NCI-H345 (cell line): ENCODE measurements at regions not wholly inside any gene's neighbourhood (a gene's known extent, or its start where the extent isn't known, plus 50 kb on each side); places are given as distances from the start of the nearest gene placed in this dataset.
"Not testable (repeated sequence)": the region's sequence is repeated elsewhere in the genome, so short reads cannot be mapped to it uniquely, and the experiment has no call there.

Source experiments
- DNase-seq: peaks from one replicate; lab custom pipeline; 2025; lab: John Stamatoyannopoulos, UW

DNA sequence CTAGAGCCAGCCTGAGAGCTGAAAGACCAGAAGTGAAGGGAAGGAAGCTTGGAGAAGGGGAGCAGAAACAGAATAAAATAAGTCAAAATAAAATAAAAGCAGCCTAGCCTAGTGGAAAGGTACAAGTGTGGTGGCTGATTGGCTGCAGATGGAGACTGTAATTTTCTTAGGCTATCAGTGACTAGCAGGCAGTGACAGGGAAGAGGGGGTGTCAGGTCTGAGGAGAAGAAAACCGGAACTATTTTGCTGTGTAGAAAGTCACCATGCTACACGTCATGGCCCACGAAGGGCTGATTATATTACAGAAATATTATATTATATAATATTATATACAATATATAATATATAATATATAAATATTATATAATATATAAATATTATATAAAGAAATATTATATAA is 98.1 kb upstream of the TAF11L2 start:
- no peak for DNase-seq

DNA sequence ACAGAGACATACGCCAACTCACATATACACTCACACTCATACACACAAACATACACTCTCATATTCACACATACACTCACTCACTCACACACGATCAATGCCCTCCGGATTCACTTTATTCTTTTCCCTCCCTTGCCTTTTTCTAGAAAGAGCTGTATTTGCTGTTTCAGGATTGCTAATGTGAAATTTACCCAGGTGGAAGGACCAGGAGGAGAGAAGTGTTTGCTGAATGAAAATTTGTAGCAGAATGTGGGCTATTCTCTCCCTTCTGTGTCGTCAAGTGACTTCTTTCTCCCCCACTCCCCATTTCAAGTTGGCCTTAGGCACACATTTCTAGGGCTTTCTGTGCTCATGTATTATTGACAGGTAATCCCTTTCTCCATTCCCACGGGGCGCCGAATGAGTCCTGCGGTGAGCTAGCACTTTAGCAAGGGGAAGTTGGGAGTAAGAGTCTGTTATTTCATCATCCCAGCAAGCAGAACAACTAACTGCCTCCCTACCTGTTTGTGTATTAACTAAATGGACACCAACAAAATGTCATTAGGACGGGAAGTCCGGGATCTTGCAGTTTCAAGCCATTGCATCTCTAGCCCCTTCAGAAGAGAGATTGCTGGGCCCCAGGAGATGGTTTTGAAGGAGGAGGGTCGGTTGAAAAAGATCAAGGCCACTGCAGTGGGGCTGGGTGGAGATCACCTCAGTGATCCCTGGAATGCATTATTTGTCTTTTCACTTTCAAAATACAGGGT is 97.1 kb upstream of the TAF11L2 start:
- peak; percentile 37 for DNase-seq

- peak; percentile 67 for DNase-seq
Measured at GRCh38 chr5:17401470-17402288, 96.4 kb upstream of the TAF11L2 start.

- DNase-seq, result no peak
Measured at GRCh38 chr5:17402289-17403121, 95.5 kb upstream of the TAF11L2 start.

DNA sequence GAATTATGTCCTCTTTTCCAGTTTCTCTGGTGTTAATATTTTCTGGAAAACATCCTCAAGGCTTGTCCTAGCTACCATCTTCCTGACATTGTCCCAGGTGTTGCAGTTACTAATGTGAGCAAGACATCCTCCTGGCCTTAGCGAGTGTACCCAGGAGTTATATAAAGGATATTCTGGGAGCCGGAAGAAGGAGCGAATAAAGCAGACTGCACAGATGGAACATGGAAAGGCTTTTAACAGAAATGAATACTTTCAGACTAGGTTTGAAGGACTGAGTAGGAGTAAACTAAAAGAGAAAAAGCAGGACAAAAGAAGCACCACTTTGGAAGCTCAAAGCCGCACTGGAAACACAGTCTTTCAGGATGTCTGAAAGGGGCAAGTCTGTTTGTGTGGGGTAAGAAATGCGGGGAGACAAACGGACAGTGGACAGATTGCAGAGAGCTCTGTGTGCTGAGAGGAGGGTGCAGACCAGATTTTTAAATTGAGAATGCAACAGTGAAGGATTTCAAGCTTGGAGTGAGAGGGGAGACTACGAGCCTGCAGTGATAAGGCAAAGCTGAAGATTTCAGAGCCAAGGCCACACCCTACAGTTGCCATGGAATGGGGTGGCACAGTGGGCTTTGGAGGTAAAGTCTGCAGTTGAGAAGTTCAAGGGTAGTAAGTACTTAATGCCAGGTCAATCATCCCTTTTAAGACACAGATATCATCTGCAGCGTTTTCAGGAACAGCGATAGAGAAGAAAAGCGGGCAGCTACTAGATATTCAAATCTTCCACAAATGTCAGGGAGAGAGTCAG is 94.1 kb upstream of the TAF11L2 start:
- DNase-seq, result no peak

DNA sequence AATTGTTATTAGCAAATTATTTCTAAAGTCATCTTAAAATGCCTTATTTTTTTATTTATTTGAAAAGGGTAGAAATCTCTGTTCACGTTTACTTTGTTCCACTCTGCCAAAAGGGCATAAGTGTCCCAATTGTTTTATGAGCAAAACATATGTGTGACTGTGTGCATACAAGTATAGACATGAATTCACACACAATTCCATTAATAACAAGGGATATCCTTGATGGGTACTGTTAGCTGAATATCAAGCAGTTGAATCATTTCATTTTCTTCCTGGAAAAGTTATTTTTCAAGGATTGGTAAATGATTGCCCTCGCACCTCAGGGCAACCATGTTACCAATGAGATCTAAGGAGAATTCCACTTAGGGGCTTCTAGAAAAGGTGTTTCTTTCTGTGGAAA is 92.1 kb upstream of the TAF11L2 start:
- no peak for DNase-seq

- DNase-seq, result no peak
Measured at GRCh38 chr5:17406423-17406838, 91.6 kb upstream of the TAF11L2 start.

DNA sequence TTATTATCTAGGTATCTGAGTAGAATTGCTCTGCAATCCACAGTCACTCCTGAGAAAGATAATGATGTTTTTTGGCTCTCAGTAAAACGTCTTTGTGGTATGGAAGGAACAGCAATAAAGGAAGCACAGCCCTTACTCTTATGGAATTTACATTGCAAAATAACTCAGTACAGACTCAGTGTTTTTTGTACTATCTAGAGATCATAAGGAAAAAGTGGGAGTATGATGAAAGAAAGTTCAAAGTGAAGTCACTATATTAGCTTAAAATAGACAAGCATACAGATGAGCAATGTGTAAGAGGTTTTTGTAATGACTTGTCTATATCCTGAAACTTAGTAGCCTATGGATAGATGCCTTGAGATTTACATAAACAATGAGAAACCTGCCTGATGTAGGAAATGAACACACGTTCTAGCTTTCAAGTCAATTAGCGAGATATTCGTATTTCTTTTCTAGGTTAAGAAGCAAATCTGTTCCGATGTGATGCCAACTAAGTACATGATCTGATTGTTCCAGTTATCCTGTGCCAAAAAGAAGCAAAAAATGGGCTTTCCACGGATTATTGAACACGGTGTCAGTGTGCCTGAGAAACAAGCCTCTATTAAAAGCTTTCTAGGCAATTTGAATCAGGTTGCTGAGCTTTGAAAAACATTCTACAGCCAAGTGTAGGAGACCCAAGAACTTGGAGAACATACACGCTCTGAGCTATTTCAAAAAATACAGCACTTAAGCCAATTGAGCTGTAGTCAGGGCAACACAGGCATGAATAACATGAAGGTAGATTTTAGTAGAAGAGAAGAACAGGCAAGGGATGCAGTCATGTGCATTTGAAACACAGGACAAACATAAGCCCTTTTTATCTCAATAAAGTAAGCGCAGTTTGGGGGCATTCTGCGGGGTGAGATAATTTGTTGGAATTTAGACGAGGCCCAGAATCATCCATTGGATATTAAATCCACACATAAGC is 86.3 kb upstream of the TAF11L2 start:
- no peak for DNase-seq

DNA sequence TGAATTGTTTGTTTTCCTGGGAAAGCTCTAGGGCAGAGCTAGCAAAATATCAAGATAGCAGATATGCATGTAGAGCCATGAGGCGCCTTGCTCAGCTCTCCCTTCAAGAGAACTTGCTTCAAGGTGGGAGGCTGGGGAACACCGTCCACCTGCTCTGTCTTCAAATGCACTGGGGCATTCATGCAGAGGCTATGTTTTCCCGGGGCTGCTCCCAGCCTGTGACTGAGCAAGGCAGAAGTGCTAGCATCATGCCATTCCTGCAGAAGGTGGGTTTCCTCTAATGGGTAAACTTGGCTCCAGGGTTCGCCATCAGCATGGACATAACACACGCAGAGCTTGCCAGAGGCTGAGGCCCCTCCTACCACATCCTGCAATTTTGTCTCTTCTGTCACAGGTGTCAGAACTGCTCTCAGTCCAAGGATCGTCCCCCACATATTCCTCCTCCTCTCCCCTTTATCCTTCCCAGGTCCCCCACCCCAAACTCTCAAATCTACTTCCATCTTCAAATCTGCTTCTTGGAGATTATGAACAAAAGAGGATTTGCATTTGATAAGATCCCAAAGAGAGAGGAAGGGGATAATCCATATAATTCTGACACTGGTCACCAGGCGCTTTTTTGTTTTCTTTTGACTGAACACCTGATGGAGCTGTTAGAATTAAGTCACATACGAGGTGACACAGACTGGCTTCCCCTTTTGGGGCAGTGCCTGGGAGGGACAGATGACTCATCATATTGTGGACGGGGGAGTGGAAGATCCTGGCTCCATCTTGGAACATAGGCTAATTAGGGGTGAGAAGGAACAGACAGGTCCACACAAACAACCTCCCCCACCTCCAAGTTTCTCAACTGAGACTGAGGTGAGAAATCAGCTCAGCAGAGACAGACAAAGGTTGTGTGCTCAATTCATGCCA is 85.0 kb upstream of the TAF11L2 start:
- DNase-seq, result no peak

- no peak for DNase-seq
Measured at GRCh38 chr5:17413691-17414090, 84.3 kb upstream of the TAF11L2 start.

DNA sequence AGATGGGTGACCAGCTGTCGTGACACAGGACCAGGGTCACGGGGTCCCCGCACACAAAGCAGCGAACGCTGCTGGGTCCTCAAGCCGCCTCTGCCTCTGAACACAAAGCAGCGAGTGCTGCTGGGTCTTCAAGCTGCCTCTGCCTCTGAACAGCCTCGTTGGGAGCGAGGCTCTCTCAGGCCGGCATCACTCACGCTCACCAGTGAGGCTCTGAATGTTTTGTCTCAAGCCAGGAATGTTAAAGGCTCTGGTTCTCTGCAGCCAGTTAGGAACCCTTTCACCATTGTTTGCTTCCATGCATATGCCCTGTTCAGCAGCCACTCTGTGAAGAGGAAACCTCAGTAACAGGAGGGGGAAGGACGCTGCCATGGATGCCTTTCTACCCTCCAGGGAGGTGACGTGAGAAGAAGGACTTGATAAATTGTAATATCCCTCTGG is 82.7 kb upstream of the TAF11L2 start:
- no peak for DNase-seq

- not testable (repeated sequence) for DNase-seq
Measured at GRCh38 chr5:17416374-17416773, 81.7 kb upstream of the TAF11L2 start.

- no peak for DNase-seq
Measured at GRCh38 chr5:17424674-17425073, 73.4 kb upstream of the TAF11L2 start.

- no peak for DNase-seq
Measured at GRCh38 chr5:17425385-17426070, 72.5 kb upstream of the TAF11L2 start.

DNA sequence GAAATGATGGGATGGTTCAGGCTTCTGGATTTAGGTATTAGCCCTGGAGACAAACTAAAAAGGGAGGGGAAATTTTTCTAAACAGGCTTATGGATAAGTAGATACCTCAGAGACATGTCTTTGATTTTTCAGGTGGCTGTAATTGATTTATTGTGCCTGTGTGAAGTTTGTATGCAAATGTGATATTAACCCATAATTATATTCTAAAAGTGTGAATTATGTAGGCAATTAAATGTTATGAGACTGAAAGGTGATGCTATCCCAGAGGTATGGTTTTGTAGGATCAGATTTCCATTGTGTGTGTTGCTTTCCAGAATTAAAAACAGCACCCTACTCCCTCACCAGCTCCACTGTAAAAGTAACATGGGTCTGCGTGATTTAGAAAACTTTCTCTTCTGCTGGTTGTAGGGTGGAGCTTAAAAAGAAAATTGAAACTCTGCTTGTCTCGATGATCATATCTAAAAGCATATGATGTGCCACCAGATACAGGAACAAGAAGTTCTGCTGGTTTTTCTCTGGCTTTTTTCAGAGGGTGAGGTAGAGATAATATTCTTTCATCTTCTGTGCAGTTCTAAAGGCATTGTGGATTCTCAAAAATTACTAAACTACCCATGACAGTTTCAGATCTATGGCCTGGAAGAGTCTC is 71.8 kb upstream of the TAF11L2 start:
- DNase-seq, result no peak

DNA sequence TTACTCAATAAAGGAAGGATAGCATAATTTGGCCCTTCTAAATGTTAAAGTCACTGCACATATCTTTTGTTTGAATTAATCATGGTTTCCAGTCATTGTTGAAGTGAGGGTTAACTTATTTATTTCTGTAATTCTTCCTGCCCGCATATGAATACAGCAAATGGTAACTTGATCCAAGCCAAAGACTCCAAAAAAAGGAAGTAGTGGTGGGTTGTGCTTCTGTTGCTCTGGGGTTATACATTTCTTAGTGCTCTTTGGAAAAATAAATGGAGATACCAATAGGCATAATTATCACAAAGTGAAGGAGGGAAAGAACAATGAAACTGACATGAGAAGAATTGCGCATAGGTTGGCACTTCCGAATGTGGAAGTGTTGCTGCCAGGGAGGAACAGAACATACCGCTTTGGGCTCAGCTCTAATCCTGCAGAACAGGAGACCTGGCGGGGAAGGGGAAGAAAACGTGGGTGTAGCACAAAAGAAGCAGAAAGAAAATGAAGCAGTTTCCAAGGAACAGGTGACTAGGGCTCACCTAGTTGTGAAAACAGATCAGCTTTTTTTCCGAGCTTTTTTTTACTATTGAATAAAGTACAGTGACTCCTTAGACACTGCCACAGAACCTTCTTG is 69.7 kb upstream of the TAF11L2 start:
- no peak for DNase-seq

DNA sequence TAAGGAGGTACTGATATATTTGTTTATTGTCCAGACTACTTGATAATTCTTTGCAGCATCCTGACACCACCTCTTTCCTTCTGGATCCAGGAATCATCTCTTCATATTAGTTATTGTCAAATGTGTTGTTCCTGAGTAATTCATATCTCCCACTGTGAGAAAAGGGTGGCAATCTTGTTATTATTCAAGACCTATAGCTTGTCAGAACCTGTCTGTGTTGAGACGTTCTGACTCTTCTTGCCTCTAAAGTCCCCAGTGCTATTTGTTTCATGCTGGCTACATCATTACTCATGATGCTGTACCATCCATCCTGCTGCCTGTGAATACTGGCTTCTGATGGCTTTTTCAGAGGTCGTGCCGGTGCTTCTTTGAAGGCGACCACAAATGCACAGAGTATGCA is 68.7 kb upstream of the TAF11L2 start:
- no peak for DNase-seq

DNA sequence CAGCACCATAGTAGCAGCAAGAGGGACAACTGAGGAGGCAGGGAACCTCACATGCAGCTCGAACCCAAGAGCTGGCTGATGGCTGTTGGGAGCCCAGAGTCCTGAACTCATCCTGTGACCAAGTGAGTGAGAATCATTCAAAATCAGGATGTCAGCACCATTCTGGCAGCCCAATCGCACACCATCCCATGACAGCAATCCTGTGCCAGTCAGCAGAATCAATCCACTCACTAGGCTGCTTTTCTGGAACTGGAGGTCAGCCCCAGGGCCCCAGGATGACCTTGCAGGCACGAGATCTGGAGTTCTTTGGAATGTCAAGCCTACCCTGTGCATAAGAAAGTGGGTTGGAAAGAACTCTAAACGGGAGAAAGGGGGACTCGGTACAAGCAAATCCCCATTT is 67.8 kb upstream of the TAF11L2 start:
- DNase-seq, result no peak
